Stimulated activated CD4-positive, alpha-beta T cell treated with anti-CD3 and anti-CD28 coated beads, Interleukin-15, amount 100 ng/mL, for 24 hours (primary cell): ENCODE measurements at regions not wholly inside any gene's neighbourhood (a gene's known extent, or its start where the extent isn't known, plus 50 kb on each side); places are given as distances from the start of the nearest gene placed in this dataset.
A peak's percentile ranks its signal among the peaks of the same experiment; 100 is the strongest.

ENCODE experiments used
- DNase-seq: peaks from one replicate; pipeline ENCODE4 v3.0.0-alpha.2; 2020

DNA sequence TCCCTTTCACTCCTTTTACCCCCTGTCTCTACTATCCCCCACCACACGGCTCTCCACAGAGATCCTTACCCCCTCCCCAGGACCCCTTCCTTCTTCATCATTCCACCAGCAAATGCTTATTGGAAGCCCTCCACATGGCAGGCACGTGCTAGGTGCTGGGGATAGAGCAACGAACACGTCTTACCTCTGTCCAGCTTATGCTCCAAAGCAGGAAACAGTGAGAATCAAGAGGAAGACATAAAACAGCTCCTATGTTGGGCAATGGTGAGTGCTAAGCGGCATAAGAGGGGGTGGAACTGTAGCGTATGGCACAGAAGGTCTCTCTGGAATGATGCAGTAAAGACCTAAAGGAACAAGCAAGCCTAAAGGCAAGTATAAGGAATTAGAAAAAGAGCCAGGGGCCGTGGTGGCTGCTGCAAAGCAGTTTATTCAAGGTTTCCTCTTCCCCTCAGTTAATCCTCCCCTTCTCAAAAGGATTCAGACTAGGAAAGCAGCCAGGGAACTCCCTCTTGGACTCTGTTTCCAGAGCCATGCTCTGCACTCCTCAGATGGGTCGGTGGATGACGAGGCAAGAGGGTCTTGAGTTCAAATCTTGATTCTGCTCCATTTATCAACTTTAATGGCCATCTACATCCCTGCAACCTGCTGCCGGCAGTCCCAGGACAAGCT lies 289.4 kb downstream of the FOXO1 start:
- DNase-seq = no peak

- DNase-seq = peak; percentile 67
These were observed 288.7 kb downstream of the FOXO1 start for GRCh38 chr13:40377783-40378182.

- no peak for DNase-seq
These were observed 287.2 kb downstream of the FOXO1 start for GRCh38 chr13:40379196-40379595.

- DNase-seq = no peak
These were observed 286.5 kb downstream of the FOXO1 start for GRCh38 chr13:40379794-40380578.

- DNase-seq = no peak
These were observed 284.3 kb downstream of the FOXO1 start for GRCh38 chr13:40381935-40382764.

DNA sequence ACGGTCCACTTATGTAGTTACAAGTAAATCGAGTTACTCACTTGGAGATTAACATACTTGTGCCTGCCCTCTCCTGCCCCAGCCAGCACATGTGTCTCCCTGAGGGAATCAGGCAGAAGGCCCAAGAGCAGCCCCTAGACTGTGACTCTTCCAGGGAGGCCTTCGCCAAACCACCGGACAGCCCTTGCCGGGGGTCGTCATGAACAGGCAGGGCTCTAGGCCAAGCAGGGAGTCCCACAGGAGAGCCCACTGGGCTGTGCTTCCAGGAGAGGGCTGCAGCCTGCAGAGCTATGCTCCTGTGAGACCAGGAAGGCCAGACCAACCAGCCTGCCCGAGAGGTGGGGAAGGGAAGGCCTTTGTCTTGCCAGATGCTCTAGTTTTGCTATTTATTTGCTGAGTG lies 283.3 kb downstream of the FOXO1 start:
- no peak for DNase-seq

GRCh38 chr13:40383885-40384284 lies 282.6 kb downstream of the FOXO1 start:
- no peak for DNase-seq

- no peak for DNase-seq
These were observed 281.2 kb downstream of the FOXO1 start for GRCh38 chr13:40384976-40385857.

DNA sequence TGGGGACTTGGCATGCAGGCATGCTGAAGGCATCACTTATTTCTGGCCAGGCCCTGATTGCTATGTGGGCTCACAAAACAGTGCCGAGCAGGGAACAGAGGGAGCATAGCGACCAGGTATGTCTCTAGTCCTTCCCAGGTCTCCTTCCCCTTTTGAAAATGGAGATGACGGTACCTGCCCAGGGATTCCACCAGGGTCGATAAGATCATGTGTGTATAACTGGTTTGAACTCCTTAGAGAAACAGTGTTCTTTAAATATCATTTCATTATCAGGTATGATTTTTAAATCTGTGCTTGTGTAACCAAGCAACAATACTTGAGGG lies 280.6 kb downstream of the FOXO1 start:
- DNase-seq = no peak

DNA sequence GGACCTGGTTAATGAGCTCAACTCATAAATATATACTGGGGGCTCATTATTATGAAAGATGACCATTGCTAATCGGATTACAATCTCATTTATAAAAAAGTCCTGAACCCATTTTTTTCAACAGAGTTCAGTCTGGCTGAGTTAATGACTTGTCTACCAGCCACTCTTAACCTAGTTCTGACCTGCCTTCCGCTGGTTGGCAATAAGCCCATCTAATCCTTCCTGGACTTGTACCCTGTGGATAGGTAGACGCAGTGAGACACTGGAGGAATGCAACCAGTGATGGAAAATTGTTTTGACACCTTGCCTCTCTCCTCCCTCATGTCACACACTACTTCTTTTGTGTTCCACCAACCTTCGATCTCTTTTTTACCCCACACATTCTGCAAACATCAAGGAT lies 279.9 kb downstream of the FOXO1 start:
- DNase-seq = no peak

- DNase-seq = no peak
These were observed 278.7 kb downstream of the FOXO1 start for GRCh38 chr13:40387775-40388174.

- DNase-seq = peak; percentile 85
These were observed 277.8 kb downstream of the FOXO1 start for GRCh38 chr13:40388617-40389016.

DNA sequence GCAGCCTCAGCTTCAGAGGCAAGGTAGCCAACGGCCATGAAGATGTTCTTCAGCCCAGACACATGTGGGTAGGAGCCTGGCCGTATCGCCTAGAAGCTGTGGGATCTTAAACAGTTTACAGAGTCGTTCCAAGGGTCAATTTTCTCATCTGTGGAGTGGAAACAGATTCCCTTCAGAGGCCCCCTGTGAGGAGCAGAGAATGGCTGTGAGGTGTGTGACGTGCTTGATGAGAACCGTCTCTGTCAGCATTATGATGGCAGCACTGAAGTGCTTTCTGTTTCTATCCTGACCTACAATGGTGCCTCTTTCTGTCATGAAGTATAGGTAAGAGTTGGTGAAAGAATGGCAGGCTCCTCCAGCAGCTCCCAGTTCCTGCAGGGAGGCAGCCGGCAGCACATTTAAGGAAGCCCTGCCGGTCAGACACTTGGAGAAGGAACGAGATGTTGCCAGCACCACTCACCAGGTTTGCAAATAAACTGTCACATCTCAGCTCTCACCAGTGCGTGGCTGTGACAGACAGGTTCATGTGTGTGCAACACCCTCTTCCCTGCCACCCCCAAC lies 277.3 kb downstream of the FOXO1 start:
- peak; percentile 56 for DNase-seq

- DNase-seq = no peak
These were observed 276.0 kb downstream of the FOXO1 start for GRCh38 chr13:40390401-40390916.

DNA sequence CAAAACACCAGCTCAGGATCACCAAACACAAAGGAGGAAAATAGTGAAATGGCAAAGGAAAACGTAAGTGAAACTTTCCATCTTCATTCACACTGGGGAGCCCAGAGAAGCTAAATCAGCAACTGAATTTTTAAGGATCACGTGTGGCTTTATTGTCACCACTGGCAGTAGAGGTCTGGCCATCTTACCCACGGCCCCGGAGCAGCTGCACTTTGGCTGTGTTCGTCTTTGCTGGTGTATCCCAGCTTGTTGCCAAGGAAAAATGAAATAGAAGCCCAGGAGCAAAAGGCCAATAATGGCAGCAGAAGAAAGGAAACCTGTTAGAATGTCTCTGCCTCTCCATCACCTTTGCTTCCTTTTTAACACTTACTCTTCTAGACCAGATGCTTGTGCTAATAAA lies 274.7 kb downstream of the FOXO1 start:
- DNase-seq = no peak

DNA sequence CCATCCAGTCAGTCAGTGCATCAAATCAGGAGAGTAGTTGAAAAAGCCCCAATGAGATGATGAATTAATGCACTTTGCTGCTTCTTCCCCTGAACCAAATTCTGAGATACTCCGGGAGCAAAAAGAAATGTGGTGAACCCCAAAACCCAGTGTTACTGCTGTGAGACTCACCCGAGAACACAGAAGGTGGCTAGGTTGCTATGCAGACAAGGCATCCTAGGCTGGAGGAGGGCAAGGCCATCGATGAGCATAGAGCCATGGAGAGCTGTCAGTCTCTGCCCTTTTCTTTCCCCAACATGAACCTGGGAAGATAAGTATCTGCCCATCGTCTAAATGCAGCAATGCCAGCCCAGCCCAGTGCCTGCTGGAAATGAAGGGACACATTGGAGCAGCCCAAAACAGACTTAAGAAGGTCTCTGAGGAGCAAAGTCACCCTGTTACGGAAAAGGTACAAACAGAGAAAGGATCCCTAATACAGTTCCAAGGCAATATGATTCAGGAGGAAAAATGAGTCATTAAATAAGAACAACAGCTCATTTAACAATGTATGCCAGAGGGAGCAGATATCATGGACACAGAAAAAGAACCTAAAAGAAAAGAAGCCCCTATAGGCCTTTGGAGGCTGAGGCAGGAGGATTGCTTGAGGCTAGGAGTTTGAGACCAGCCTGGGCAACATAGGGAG lies 272.0 kb downstream of the FOXO1 start:
- DNase-seq = no peak

- DNase-seq = no peak
These were observed 268.4 kb downstream of the FOXO1 start for GRCh38 chr13:40398065-40398464.

GRCh38 chr13:40399756-40400155 lies 266.7 kb downstream of the FOXO1 start:
- no peak for DNase-seq

DNA sequence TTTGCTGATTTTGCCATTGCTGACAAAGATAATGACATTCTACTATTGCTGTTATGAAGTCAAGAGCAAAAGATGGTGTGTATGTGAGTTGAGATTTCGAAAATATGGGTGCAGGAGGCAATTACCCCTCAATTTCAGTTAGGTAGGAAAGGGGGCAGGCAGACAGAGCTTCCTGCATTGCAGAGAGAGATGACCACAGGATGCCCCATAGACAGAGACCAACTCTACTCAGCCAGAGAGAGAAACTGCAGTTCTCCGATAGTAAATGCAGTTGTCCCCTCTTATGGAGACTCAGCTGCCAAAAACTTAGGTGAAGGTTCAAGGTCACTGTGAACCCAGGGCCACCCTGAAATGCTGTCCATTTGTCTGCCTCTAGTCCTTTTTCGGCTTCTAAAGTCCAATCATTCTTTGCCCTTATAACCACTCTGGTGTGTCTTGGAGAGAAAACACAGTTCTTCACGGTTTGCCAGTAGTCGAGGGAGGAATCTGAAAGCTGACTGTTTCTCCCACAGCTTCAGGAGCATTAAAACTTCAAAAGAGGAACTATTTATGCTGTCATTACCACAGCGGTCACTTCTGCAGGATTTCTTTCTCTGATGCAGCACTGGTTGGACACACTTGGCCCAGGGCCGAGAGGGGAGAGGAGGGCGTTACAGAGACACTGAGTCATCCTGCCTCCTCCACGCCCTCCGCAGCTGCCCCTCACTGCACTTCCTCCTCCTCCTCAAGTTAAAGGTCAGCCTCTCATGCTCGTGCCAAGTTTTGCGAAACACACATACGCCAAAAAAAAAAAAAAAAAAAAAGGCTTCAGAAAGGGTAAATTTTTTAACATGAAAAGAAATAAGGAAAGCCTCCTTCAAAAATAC lies 264.3 kb downstream of the FOXO1 start:
- DNase-seq = peak; percentile 64

DNA sequence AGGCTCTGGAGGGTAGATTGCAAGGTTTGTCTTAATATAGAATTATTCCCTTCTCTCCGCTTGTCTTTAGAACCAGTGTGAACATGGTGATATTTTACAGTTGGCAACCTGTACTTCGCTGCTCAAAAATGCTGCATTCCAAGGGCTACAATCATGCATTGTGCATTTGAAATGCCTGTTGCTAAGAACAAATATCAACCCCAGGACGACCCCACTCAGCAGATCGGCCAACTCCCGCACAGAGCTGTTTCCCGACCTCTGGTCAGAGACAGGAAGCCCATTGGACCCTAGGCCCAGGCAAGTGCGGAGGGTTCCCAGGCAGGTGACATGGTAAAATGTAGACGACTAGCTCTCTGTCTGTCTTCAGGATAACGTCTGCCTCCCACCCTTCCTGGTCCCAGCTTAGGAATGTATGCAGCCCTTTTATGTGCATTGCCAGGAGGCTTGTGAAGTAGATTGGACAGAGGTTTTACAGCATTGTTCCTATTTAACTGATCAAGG lies 263.5 kb downstream of the FOXO1 start:
- no peak for DNase-seq
